GM19397 (cell line): ENCODE measurements at regions not wholly inside any gene's neighbourhood (a gene's known extent, or its start where the extent isn't known, plus 50 kb on each side); places are given as distances from the start of the nearest gene placed in this dataset.
"Not testable (repeated sequence)": the region's sequence is repeated elsewhere in the genome, so short reads cannot be mapped to it uniquely, and the experiment has no call there.

Experiments
- ATAC-seq: cut with Tn5 transposase; IDR thresholded peaks from one replicate; pipeline ENCODE4 v1.9.1; 2021; ENCODE audit warnings: mild to moderate bottlenecking, moderate library complexity; ENCODE audit not compliant: unreplicated experiment

- no peak for ATAC-seq
These were observed 244.7 kb upstream of the WSB1 start for GRCh38 chr17:27049104-27049784.

- ATAC-seq, result no peak
These were observed 228.3 kb upstream of the WSB1 start for GRCh38 chr17:27065588-27065987.

GRCh38 chr17:27066315-27066714 is 227.6 kb upstream of the WSB1 start:
- ATAC-seq, result no peak

GRCh38 chr17:27069842-27070508 is 223.9 kb upstream of the WSB1 start:
- ATAC-seq, result no peak

- ATAC-seq, result no peak
These were observed 223.1 kb upstream of the WSB1 start for GRCh38 chr17:27070836-27071235.

GRCh38 chr17:27072885-27073284 is 221.0 kb upstream of the WSB1 start:
- no peak for ATAC-seq

GRCh38 chr17:27076814-27077213 is 217.1 kb upstream of the WSB1 start:
- ATAC-seq, result no peak

- ATAC-seq, result no peak
These were observed 215.6 kb upstream of the WSB1 start for GRCh38 chr17:27078296-27078695.

GRCh38 chr17:27079660-27080059 is 214.3 kb upstream of the WSB1 start:
- no peak for ATAC-seq

- no peak for ATAC-seq
These were observed 212.8 kb upstream of the WSB1 start for GRCh38 chr17:27081002-27081638.

GRCh38 chr17:27082023-27082774 is 211.7 kb upstream of the WSB1 start:
- ATAC-seq, result no peak

GRCh38 chr17:27082775-27083154 is 211.1 kb upstream of the WSB1 start:
- no peak for ATAC-seq

GRCh38 chr17:27083408-27084185 is 210.3 kb upstream of the WSB1 start:
- no peak for ATAC-seq

GRCh38 chr17:27085517-27085916 is 208.4 kb upstream of the WSB1 start:
- ATAC-seq, result no peak

GRCh38 chr17:27086526-27086925 is 207.4 kb upstream of the WSB1 start:
- no peak for ATAC-seq

- ATAC-seq, result no peak
These were observed 205.8 kb upstream of the WSB1 start for GRCh38 chr17:27087935-27088766.

- no peak for ATAC-seq
These were observed 205.2 kb upstream of the WSB1 start for GRCh38 chr17:27088767-27089078.

GRCh38 chr17:27089079-27089928 is 204.6 kb upstream of the WSB1 start:
- ATAC-seq, result not testable (repeated sequence)

GRCh38 chr17:27089929-27090247 is 204.0 kb upstream of the WSB1 start:
- no peak for ATAC-seq
